MCF 10A (cell line): ENCODE measurements at regions not wholly inside any gene's neighbourhood (a gene's known extent, or its start where the extent isn't known, plus 50 kb on each side); places are given as distances from the start of the nearest gene placed in this dataset.
"Not testable (repeated sequence)": the region's sequence is repeated elsewhere in the genome, so short reads cannot be mapped to it uniquely, and the experiment has no call there.

ENCODE experiments used
- BruUV-seq: library from RNA; stranded (reverse); fragments of 400-500 nt; replicated peaks from 2 replicates; lab custom pipeline; 2021; lab: Mats Ljungman, UMichigan
- CTCF ChIA-PET: fragments of 300-600 bp; sonication (Branson Sonifier 250); formaldehyde crosslinking; extraction: SDS; loops from one replicate; lab custom pipeline; 2021; ENCODE audit warnings: antibody characterized with exemption, inconsistent platforms; lab: Yijun Ruan, JAX
- POLR2A ChIA-PET: fragments of 300-600, 350-650 bp; sonication (Branson Sonifier 250); formaldehyde crosslinking; extraction: SDS; loops from one replicate; lab custom pipeline; 2020; ENCODE audit warnings: antibody characterized with exemption, inconsistent platforms; lab: Yijun Ruan, JAX
- DNase-seq: peaks from one replicate; pipeline ENCODE4 v3.0.0-alpha.2; 2018; ENCODE audit not compliant: unreplicated experiment
- H3K27ac Mint-ChIP-seq: one replicate; pipeline ENCODE4 v1.8.0; 2022; ENCODE audit warnings: mild to moderate bottlenecking, low read depth, mixed read lengths; ENCODE audit not compliant: unreplicated experiment
- H3K27me3 Mint-ChIP-seq: one replicate; pipeline ENCODE4 v1.8.0; 2022; ENCODE audit warnings: mixed read lengths; ENCODE audit not compliant: insufficient read depth, unreplicated experiment
- H3K36me3 Mint-ChIP-seq: one replicate; pipeline ENCODE4 v1.8.0; 2022; ENCODE audit warnings: mild to moderate bottlenecking, moderate library complexity, mixed read lengths; ENCODE audit not compliant: insufficient read depth, unreplicated experiment
- H3K4me1 Mint-ChIP-seq: one replicate; pipeline ENCODE4 v1.8.0; 2022; ENCODE audit warnings: mixed read lengths; ENCODE audit not compliant: insufficient read depth, unreplicated experiment
- H3K4me3 Mint-ChIP-seq: one replicate; pipeline ENCODE4 v1.8.0; 2022; ENCODE audit warnings: mild to moderate bottlenecking, moderate library complexity, mixed read lengths; ENCODE audit not compliant: unreplicated experiment
- H3K9me3 Mint-ChIP-seq: one replicate; pipeline ENCODE4 v1.8.0; 2022; ENCODE audit warnings: mixed read lengths; ENCODE audit not compliant: unreplicated experiment
- intact Hi-C: fragments of 100-400 bp; cut with micrococcal nuclease; formaldehyde crosslinking; loops from 2 replicates; pipeline ENCODE4 v1.14.1; 2022

- H3K27ac Mint-ChIP-seq, H3K27me3 Mint-ChIP-seq, DNase-seq, H3K4me1 Mint-ChIP-seq, H3K36me3 Mint-ChIP-seq, CTCF ChIA-PET, H3K4me3 Mint-ChIP-seq, BruUV-seq, POLR2A ChIA-PET, H3K9me3 Mint-ChIP-seq, intact Hi-C loops: not testable (repeated sequence)
Observed at GRCh38 chr2:110373519-110373918, 99.1 kb downstream of the LIMS4 start.

- DNase-seq, CTCF ChIA-PET, H3K36me3 Mint-ChIP-seq, H3K4me3 Mint-ChIP-seq, intact Hi-C loops, H3K27ac Mint-ChIP-seq, BruUV-seq, H3K27me3 Mint-ChIP-seq, POLR2A ChIA-PET, H3K4me1 Mint-ChIP-seq, H3K9me3 Mint-ChIP-seq: not testable (repeated sequence)
Observed at GRCh38 chr2:110371633-110372032, 101.0 kb downstream of the LIMS4 start.

DNA sequence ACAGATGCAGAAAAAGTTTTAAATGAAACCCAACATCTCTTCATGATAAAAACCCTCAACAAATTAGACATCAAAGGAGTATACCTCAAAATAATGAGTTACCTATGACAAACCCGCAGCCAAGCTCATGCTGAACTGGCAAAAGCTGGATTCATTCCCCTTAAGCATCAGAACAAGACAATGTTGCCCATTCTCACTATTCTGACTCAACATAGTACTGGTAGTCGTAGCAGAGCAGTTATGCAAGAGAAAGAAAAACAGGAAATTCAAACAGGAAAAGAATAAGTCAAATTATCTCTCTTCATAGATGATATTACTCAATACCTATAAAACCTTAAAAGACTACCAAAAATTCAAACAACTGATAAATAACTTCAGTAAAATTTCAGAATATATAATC, 115.0 kb downstream of the LIMS4 start:
- BruUV-seq, CTCF ChIA-PET, H3K27ac Mint-ChIP-seq, intact Hi-C loops, H3K27me3 Mint-ChIP-seq, POLR2A ChIA-PET, H3K4me3 Mint-ChIP-seq, DNase-seq, H3K9me3 Mint-ChIP-seq, H3K36me3 Mint-ChIP-seq, H3K4me1 Mint-ChIP-seq: not testable (repeated sequence)

DNA sequence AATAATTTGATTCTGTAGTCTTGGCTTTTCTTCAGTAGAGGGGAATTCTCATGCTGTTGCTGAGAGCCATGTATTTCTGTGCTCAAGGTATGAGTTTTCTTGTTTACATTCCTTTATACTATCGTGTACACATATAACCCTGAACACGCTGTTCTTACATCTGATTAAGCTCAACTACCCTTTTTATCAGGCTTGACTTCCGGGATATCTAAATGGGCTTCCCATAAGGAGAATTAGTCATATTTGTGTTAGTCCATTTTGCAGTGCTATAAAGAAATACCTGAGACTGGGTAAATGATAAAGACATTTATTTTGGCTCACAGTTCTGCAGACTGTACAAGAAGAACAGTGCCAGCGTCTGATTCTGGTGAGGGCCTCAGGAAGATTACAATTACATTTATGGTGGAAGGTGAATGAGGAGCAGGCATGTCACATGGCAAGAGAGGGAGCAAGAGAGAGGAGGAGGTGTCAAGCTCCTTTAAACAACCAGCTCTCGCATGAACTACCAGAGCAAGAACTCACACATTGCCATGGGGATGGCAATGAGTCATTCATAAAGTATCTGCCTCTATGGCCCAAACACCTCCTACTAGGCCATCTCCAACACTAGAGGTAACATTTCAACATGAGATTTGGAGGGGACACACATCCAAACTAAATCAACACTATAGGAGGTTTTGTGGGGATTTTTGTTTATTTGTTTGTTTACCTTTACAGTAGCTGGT, 118.2 kb downstream of the LIMS4 start:
- CTCF ChIA-PET, POLR2A ChIA-PET, intact Hi-C loops, H3K4me3 Mint-ChIP-seq, BruUV-seq, H3K36me3 Mint-ChIP-seq, H3K27me3 Mint-ChIP-seq, DNase-seq, H3K4me1 Mint-ChIP-seq, H3K9me3 Mint-ChIP-seq: not testable (repeated sequence)
- H3K27ac Mint-ChIP-seq = peak overlapping the region; percentile 76

GRCh38 chr2:110350718-110351117, 121.9 kb downstream of the LIMS4 start:
- DNase-seq, CTCF ChIA-PET, H3K27me3 Mint-ChIP-seq, H3K27ac Mint-ChIP-seq, H3K4me3 Mint-ChIP-seq, intact Hi-C loops, BruUV-seq, H3K4me1 Mint-ChIP-seq, H3K36me3 Mint-ChIP-seq, H3K9me3 Mint-ChIP-seq, POLR2A ChIA-PET: not testable (repeated sequence)

DNA sequence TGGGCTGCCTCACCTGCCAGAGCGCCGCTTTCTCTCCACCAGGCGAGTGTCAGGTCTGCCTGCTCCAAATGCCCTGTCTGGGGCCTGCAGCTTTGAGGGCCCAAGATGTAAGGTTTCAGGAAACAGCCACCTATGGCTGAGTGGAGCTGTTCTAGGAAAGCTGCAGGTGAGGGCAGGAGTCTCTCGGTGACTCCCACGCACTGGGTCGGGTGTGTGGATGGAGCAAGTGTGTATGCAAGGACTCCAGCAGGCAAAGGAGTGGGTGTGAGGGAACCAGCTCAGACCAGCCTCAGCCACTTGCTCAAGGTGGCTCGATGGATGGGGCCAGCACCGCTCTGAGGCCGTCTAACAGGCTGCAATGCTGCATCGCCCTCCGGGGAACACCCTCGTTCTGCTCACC, 123.7 kb downstream of the LIMS4 start:
- intact Hi-C loops, POLR2A ChIA-PET, DNase-seq, H3K4me1 Mint-ChIP-seq, H3K36me3 Mint-ChIP-seq, H3K27ac Mint-ChIP-seq, H3K4me3 Mint-ChIP-seq, CTCF ChIA-PET, H3K27me3 Mint-ChIP-seq, BruUV-seq, H3K9me3 Mint-ChIP-seq: not testable (repeated sequence)

DNA sequence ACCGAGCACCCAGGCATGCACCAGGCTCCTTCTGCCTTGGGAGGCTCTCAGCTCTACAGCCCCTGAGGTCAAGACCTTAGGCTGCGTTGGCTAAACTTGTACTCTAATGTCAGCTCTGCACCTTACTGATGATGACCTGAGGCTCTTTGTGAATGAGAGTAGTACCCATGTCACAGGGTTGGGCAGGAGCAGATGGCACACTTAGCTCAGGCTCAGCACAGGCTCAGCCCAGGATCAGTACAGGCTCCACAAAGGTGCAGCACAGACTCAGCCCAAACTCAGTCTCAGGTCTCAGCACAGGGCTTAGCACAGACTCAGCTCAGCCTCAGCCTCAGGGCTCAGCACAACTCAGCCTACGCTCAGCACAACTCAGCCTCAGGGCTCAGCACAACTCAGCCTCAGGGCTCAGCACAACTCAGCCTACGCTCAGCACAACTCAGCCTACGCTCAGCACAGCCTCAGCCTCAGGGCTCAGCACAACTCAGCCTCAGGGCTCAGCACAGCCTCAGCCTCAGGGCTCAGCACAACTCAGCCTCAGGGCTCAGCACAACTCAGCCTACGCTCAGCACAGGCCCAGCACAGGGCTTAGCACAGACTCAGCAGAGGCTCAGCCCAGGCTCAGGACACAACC, 128.1 kb downstream of the LIMS4 start:
- H3K27me3 Mint-ChIP-seq, H3K4me3 Mint-ChIP-seq, BruUV-seq, CTCF ChIA-PET, intact Hi-C loops, H3K9me3 Mint-ChIP-seq, H3K36me3 Mint-ChIP-seq, POLR2A ChIA-PET, H3K4me1 Mint-ChIP-seq, DNase-seq, H3K27ac Mint-ChIP-seq: not testable (repeated sequence)

DNA sequence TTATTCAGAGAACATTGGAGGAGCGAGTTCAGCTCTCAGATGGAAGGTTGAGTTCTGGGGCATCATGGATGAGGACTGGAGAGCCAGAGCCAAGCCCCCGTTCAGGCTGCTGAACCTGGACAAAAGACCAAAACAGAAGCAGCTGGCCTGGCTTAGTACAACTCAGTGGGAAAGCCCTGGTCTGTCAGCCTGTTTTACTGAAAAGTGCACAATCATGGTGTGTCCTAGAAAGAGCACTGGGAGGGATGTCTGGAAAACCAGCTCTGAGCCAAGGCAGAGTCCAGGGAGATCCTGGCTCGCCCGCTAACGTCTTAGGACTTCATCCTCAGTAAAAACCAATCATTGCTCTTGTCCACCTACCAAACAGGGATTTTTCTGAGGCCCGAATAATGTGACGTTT, 129.7 kb upstream of the MTLN start:
- DNase-seq, BruUV-seq, H3K36me3 Mint-ChIP-seq, H3K4me1 Mint-ChIP-seq, H3K9me3 Mint-ChIP-seq, CTCF ChIA-PET, H3K4me3 Mint-ChIP-seq, POLR2A ChIA-PET, intact Hi-C loops, H3K27ac Mint-ChIP-seq, H3K27me3 Mint-ChIP-seq: not testable (repeated sequence)

DNA sequence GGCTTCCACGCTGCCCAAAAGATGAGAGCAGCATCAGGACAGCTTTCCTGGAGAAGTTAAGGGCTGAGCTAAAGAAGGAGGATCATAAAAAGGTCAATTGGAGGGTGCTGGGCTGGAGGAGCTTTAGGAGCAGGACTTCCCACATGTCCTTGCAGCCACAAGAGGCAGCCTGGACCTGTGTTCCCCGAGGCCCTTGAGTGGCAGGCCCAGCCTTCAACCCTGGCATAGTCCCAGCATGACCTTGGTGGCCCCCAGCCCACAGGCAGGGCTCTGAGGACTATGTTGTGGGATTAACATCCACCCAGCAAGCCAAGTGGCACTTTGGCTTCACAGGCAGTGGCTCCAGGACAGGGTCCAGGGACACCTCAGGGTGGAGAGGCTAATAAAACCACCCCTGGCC, 126.8 kb upstream of the MTLN start:
- H3K27ac Mint-ChIP-seq, H3K36me3 Mint-ChIP-seq, CTCF ChIA-PET, H3K4me3 Mint-ChIP-seq, H3K4me1 Mint-ChIP-seq, H3K9me3 Mint-ChIP-seq, DNase-seq, intact Hi-C loops, POLR2A ChIA-PET, BruUV-seq, H3K27me3 Mint-ChIP-seq: not testable (repeated sequence)
